ENCODE measurements at regions not wholly inside any gene's neighbourhood (a gene's known extent, or its start where the extent isn't known, plus 50 kb on each side); places are given as distances from the start of the nearest gene placed in this dataset.

DNA sequence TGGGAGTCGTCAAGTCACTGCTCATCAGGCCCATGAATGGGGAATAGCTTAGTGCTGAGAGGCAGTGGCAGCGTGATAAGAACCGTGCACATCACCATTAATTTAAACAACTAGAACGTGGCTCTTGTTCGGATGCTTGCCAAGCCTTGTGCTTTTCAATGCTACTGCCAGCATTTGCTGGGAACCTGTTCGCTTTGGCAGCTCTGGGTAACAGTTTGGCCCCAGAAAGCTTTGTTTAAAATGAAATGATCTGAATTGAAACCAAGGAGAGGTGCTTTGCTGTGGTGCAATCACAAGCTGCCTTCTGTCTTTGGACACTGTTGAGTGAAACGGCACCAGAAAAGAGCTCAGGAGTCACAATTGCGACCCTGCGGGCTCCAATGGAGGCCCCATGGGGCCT lies 53.5 kb upstream of the OLFM4 start:
- H2BK5ac ChIP-seq (ENCODE audit: insufficient read length, low read length), result no peak overlapping the region
- no peak overlapping the region for H2BK12ac ChIP-seq (ENCODE audit: insufficient read length, low read depth, low read length)
- H3K56ac ChIP-seq (ENCODE audit: insufficient read length, low read depth, low read length), result no peak overlapping the region
- no peaks in the 10 kb centered on the region for H4K20me1 ChIP-seq (ENCODE audit: control insufficient read depth, insufficient read depth, insufficient read length)
- H3K4me3 Mint-ChIP-seq, result no peak overlapping the region; a peak in 1 of 5 replicates
- H2AFZ ChIP-seq (ENCODE audit: low read length), result no peak overlapping the region
- H3K4me1 Mint-ChIP-seq, result peaks cover 14% of the 10 kb centered on the region in 2 experiments
- H3K79me1 ChIP-seq (ENCODE audit: insufficient read depth, low read depth, low read length, poor library complexity, severe bottlenecking), result no peaks in the 10 kb centered on the region
- H2BK20ac ChIP-seq (ENCODE audit: low read depth, low read length, poor library complexity, severe bottlenecking), result no peak overlapping the region
- no peak overlapping the region for H3K18ac ChIP-seq (ENCODE audit: insufficient read length, low read depth, low read length)
- H3K23me2 ChIP-seq (ENCODE audit: insufficient read length, low read depth, low read length, poor library complexity, severe bottlenecking), result no peaks in the 10 kb centered on the region
- no peak for DNase-seq
- no peak overlapping the region for H2BK15ac ChIP-seq (ENCODE audit: low read depth, low read length)
- H3K27me3 Mint-ChIP-seq (ENCODE audit: low read depth), result peaks cover 3% of the 10 kb centered on the region; the same call in 1 of the 2 replicates
- H3K9me3 ChIP-seq (ENCODE audit: control insufficient read depth, low read depth, low read length), result no peaks in the 10 kb centered on the region
- no peak overlapping the region for H3T11ph ChIP-seq (ENCODE audit: low read length)
- H3K4me2 ChIP-seq (ENCODE audit: insufficient read depth, insufficient read length, low read length), result no peak overlapping the region
- no peak overlapping the region for H4K8ac ChIP-seq (replicated peaks; ENCODE audit: insufficient read length, low read depth, low read length)
- no peak overlapping the region for H3K14ac ChIP-seq (ENCODE audit: insufficient read depth, low read length)
- H2AK5ac ChIP-seq (ENCODE audit: insufficient read length, low read length), result no peak overlapping the region
- H3K27ac ChIP-seq (ENCODE audit: insufficient read length, low read depth, low read length), result no peak overlapping the region
- H3K36me3 Mint-ChIP-seq (ENCODE audit: insufficient read depth in 1 of 3, low read depth in 3 of 3), result no peaks in the 10 kb centered on the region
- no peak overlapping the region for H3K4ac ChIP-seq (ENCODE audit: low read depth, low read length)
- H2BK120ac ChIP-seq (ENCODE audit: low read depth, low read length, poor library complexity, severe bottlenecking), result no peak overlapping the region
- H4K5ac ChIP-seq (ENCODE audit: insufficient read length, low read depth, low read length), result no peak overlapping the region
- no peak overlapping the region for H4K91ac ChIP-seq (ENCODE audit: insufficient read length, low read depth, low read length)
- H3K79me2 ChIP-seq (ENCODE audit: insufficient read depth, low read length), result no peaks in the 10 kb centered on the region
- H3K9ac ChIP-seq (ENCODE audit: extremely low read depth, insufficient read length, low read length), result no peak overlapping the region
- no peaks in the 10 kb centered on the region for H3K27me3 ChIP-seq (ENCODE audit: insufficient read depth, low read length)
- TF ChIP-seq, protein P1, sequence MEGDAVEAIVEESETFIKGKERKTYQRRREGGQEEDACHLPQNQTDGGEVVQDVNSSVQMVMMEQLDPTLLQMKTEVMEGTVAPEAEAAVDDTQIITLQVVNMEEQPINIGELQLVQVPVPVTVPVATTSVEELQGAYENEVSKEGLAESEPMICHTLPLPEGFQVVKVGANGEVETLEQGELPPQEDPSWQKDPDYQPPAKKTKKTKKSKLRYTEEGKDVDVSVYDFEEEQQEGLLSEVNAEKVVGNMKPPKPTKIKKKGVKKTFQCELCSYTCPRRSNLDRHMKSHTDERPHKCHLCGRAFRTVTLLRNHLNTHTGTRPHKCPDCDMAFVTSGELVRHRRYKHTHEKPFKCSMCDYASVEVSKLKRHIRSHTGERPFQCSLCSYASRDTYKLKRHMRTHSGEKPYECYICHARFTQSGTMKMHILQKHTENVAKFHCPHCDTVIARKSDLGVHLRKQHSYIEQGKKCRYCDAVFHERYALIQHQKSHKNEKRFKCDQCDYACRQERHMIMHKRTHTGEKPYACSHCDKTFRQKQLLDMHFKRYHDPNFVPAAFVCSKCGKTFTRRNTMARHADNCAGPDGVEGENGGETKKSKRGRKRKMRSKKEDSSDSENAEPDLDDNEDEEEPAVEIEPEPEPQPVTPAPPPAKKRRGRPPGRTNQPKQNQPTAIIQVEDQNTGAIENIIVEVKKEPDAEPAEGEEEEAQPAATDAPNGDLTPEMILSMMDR (conservative IDR thresholded peaks at IDR 0.05), result no peak
- H3K23ac ChIP-seq (ENCODE audit: insufficient read length, low read depth, low read length), result no peak overlapping the region
- H3K9me3 Mint-ChIP-seq, result no peaks in the 10 kb centered on the region
- WGBS (ENCODE audit: extremely low coverage, insufficient read length, low lambda C conversion rate), result no CpG with 5 or more reads among the region's 9 CpGs
- no peak overlapping the region for H3K27ac Mint-ChIP-seq
- 0 out of 2 replicates have a peak, but pooled peaks cover 2% of the 10 kb centered on the region for H3K4me1 ChIP-seq (ENCODE audit: insufficient read depth, low read length)
